Activated T-helper 17 cell treated with anti-CD3 and anti-CD28 coated beads, Interleukin-2, amount 50 U/mL, for 72 hours (primary cell): ENCODE measurements at regions not wholly inside any gene's neighbourhood (a gene's known extent, or its start where the extent isn't known, plus 50 kb on each side); places are given as distances from the start of the nearest gene placed in this dataset.
"Not testable (repeated sequence)": the region's sequence is repeated elsewhere in the genome, so short reads cannot be mapped to it uniquely, and the experiment has no call there.

Experiments
- ATAC-seq: fragments of 150-1000 bp; cut with Tn5 transposase; replicated peaks from 2 replicates; pipeline ENCODE4 v1.10.0; 2021; ENCODE audit warnings: mild to moderate bottlenecking, moderate library complexity
- H3K27ac Mint-ChIP-seq: one replicate; pipeline ENCODE4 v1.8.0; 2022; ENCODE audit warnings: mixed read lengths
- H3K27me3 Mint-ChIP-seq: one replicate; pipeline ENCODE4 v1.8.0; 2022; ENCODE audit warnings: mixed read lengths
- H3K36me3 Mint-ChIP-seq: one replicate; pipeline ENCODE4 v1.8.0; 2022; ENCODE audit warnings: low read depth, mild to moderate bottlenecking, mixed read lengths
- H3K4me1 Mint-ChIP-seq: one replicate; pipeline ENCODE4 v1.8.0; 2022; ENCODE audit warnings: mixed read lengths
- H3K4me3 Mint-ChIP-seq: one replicate; pipeline ENCODE4 v1.8.0; 2022; ENCODE audit warnings: mild to moderate bottlenecking, mixed read lengths
- H3K9me3 Mint-ChIP-seq: one replicate; pipeline ENCODE4 v1.8.0; 2022; ENCODE audit warnings: mixed read lengths

- Mint-ChIP-seq H3K36me3 (no peaks in the 10 kb centered on the region), H3K4me1 (peaks cover 4% of the 10 kb centered on the region), H3K9me3 (peaks cover 3% of the 10 kb centered on the region), H3K27me3 (peaks cover 12% of the 10 kb centered on the region), H3K27ac (no peak overlapping the region), H3K4me3 (no peak overlapping the region)
- no peak for ATAC-seq
Measured at GRCh38 chr7:93027044-93027443, 90.7 kb downstream of the SAMD9 start.

- Mint-ChIP-seq H3K4me1 (peaks cover 4% of the 10 kb centered on the region), H3K27ac (no peak overlapping the region), H3K4me3 (no peak overlapping the region), H3K27me3 (peaks cover 12% of the 10 kb centered on the region), H3K36me3 (no peaks in the 10 kb centered on the region), H3K9me3 (no peaks in the 10 kb centered on the region)
- no peak for ATAC-seq
Measured at GRCh38 chr7:93026425-93026824, 91.4 kb downstream of the SAMD9 start.

GRCh38 chr7:93025389-93025788, 92.4 kb downstream of the SAMD9 start:
- no peak for ATAC-seq
- Mint-ChIP-seq H3K4me3 (no peak overlapping the region), H3K27ac (peak overlapping the region; percentile 15), H3K4me1 (peaks cover 4% of the 10 kb centered on the region), H3K9me3 (no peaks in the 10 kb centered on the region), H3K36me3 (no peaks in the 10 kb centered on the region), H3K27me3 (peaks cover 12% of the 10 kb centered on the region)

- H3K4me3 Mint-ChIP-seq, ATAC-seq, H3K36me3 Mint-ChIP-seq, H3K27ac Mint-ChIP-seq, H3K4me1 Mint-ChIP-seq, H3K9me3 Mint-ChIP-seq: not testable (repeated sequence)
- peaks cover 12% of the 10 kb centered on the region for H3K27me3 Mint-ChIP-seq
Measured at GRCh38 chr7:93022931-93023478, 94.8 kb downstream of the SAMD9 start.

- H3K36me3 Mint-ChIP-seq, result no peaks in the 10 kb centered on the region
- no peak overlapping the region for H3K4me3 Mint-ChIP-seq
- H3K9me3 Mint-ChIP-seq, result no peaks in the 10 kb centered on the region
- ATAC-seq, result no peak
- peaks cover 4% of the 10 kb centered on the region for H3K4me1 Mint-ChIP-seq
- H3K27me3 Mint-ChIP-seq, result peaks cover 12% of the 10 kb centered on the region
- H3K27ac Mint-ChIP-seq, result peak overlapping the region; percentile 56
Measured at GRCh38 chr7:93021748-93022147, 96.0 kb downstream of the SAMD9 start.

GRCh38 chr7:93018716-93019115, 99.1 kb downstream of the SAMD9 start:
- no peaks in the 10 kb centered on the region for H3K9me3 Mint-ChIP-seq
- no peak overlapping the region for H3K27ac Mint-ChIP-seq

GRCh38 chr7:93016681-93017381, 100.9 kb downstream of the SAMD9 start:
- Mint-ChIP-seq H3K9me3 (no peaks in the 10 kb centered on the region), H3K4me1 (no peaks in the 10 kb centered on the region), H3K27ac (no peak overlapping the region), H3K27me3 (no peaks in the 10 kb centered on the region), H3K4me3 (no peak overlapping the region), H3K36me3 (no peaks in the 10 kb centered on the region)
- no peak for ATAC-seq

More at GRCh38 chr7:93018716-93019115, 99.1 kb downstream of the SAMD9 start:
- Mint-ChIP-seq H3K4me1 (no peaks in the 10 kb centered on the region), H3K27me3 (no peaks in the 10 kb centered on the region), H3K36me3 (no peaks in the 10 kb centered on the region), H3K4me3 (no peak overlapping the region)
- ATAC-seq, result no peak

- Mint-ChIP-seq H3K9me3 (no peaks in the 10 kb centered on the region), H3K27me3 (no peaks in the 10 kb centered on the region)
Measured at GRCh38 chr7:93015779-93016481, 101.8 kb downstream of the SAMD9 start.

GRCh38 chr7:93015101-93015778, 102.5 kb downstream of the SAMD9 start:
- no peaks in the 10 kb centered on the region for H3K27me3 Mint-ChIP-seq

More at GRCh38 chr7:93015779-93016481, 101.8 kb downstream of the SAMD9 start:
- H3K4me1 Mint-ChIP-seq, result no peaks in the 10 kb centered on the region
- H3K4me3 Mint-ChIP-seq, result no peak overlapping the region
- no peak overlapping the region for H3K27ac Mint-ChIP-seq
- no peaks in the 10 kb centered on the region for H3K36me3 Mint-ChIP-seq
- no peak for ATAC-seq

GRCh38 chr7:93014410-93014809, 103.4 kb downstream of the SAMD9 start:
- no peaks in the 10 kb centered on the region for H3K36me3 Mint-ChIP-seq
- H3K27ac Mint-ChIP-seq, result no peak overlapping the region
- H3K4me3 Mint-ChIP-seq, result no peak overlapping the region
- ATAC-seq, result no peak
- H3K27me3 Mint-ChIP-seq, result no peaks in the 10 kb centered on the region
- H3K4me1 Mint-ChIP-seq, result no peaks in the 10 kb centered on the region
- no peaks in the 10 kb centered on the region for H3K9me3 Mint-ChIP-seq

More at GRCh38 chr7:93015101-93015778, 102.5 kb downstream of the SAMD9 start:
- H3K27ac Mint-ChIP-seq, result no peak overlapping the region
- H3K9me3 Mint-ChIP-seq, result no peaks in the 10 kb centered on the region
- ATAC-seq, result no peak
- no peaks in the 10 kb centered on the region for H3K36me3 Mint-ChIP-seq
- no peak overlapping the region for H3K4me3 Mint-ChIP-seq
- H3K4me1 Mint-ChIP-seq, result no peaks in the 10 kb centered on the region

- Mint-ChIP-seq H3K27ac (no peak overlapping the region), H3K4me3 (no peak overlapping the region), H3K4me1 (no peaks in the 10 kb centered on the region), H3K27me3 (no peaks in the 10 kb centered on the region), H3K36me3 (no peaks in the 10 kb centered on the region), H3K9me3 (no peaks in the 10 kb centered on the region)
- no peak for ATAC-seq
Measured at GRCh38 chr7:93013446-93014061, 104.2 kb downstream of the SAMD9 start.

GRCh38 chr7:93011351-93012294, 106.2 kb downstream of the SAMD9 start:
- Mint-ChIP-seq H3K9me3 (no peaks in the 10 kb centered on the region), H3K27me3 (no peaks in the 10 kb centered on the region), H3K27ac (no peak overlapping the region), H3K4me1 (no peaks in the 10 kb centered on the region), H3K36me3 (no peaks in the 10 kb centered on the region), H3K4me3 (no peak overlapping the region)
- no peak for ATAC-seq

- H3K27me3 Mint-ChIP-seq, result peaks cover 6% of the 10 kb centered on the region
- H3K4me3 Mint-ChIP-seq, result no peak overlapping the region
- H3K36me3 Mint-ChIP-seq, result no peaks in the 10 kb centered on the region
- ATAC-seq, result no peak
- no peak overlapping the region for H3K27ac Mint-ChIP-seq
- H3K9me3 Mint-ChIP-seq, result no peaks in the 10 kb centered on the region
- H3K4me1 Mint-ChIP-seq, result no peaks in the 10 kb centered on the region
Measured at GRCh38 chr7:93008833-93009232, 108.9 kb downstream of the SAMD9 start.
